Endodermal cell (in vitro differentiated cells): ENCODE measurements at regions not wholly inside any gene's neighbourhood (a gene's known extent, or its start where the extent isn't known, plus 50 kb on each side); places are given as distances from the start of the nearest gene placed in this dataset.

ENCODE experiments used
- DNase-seq: peaks from one replicate; pipeline ENCODE4 v3.0.0-alpha.2; 2017
- H3K27ac ChIP-seq: 2 replicates; pipeline ENCODE4 v1.5.1; 2013; ENCODE audit warnings: mild to moderate bottlenecking, low read depth, low read length, moderate library complexity
- H3K27me3 ChIP-seq: 2 replicates; pipeline ENCODE4 v1.6.1; 2013; ENCODE audit warnings: mild to moderate bottlenecking, low read length, moderate library complexity; ENCODE audit not compliant: insufficient read depth, control insufficient read depth, poor library complexity, severe bottlenecking
- H3K36me3 ChIP-seq: 2 replicates; pipeline ENCODE4 v1.7.0; 2013; ENCODE audit warnings: mild to moderate bottlenecking, low read length, moderate library complexity; ENCODE audit not compliant: control insufficient read depth, insufficient read depth
- H3K4me1 ChIP-seq: one replicate; pipeline ENCODE4 v1.7.0; 2013; ENCODE audit warnings: low read length; ENCODE audit not compliant: control insufficient read depth, insufficient read depth
- H3K4me3 ChIP-seq: 2 replicates; pipeline ENCODE4 v1.5.1; 2013; ENCODE audit warnings: mild to moderate bottlenecking, low read length, moderate library complexity
- H3K9ac ChIP-seq: 2 replicates; pipeline ENCODE4 v1.6.1; 2013; ENCODE audit warnings: mild to moderate bottlenecking, low read length, moderate library complexity; ENCODE audit not compliant: poor library complexity, severe bottlenecking; ENCODE audit errors: extremely low read depth
- H3K9me3 ChIP-seq: 2 replicates; pipeline ENCODE4 v1.6.1; 2013; ENCODE audit warnings: mild to moderate bottlenecking, low read length, moderate library complexity; ENCODE audit not compliant: control insufficient read depth
- H3K27ac Mint-ChIP-seq: 2 replicates; pipeline ENCODE4 v1.8.0; 2020; ENCODE audit warnings: mixed read lengths
- H3K27me3 Mint-ChIP-seq: 2 replicates; pipeline ENCODE4 v1.8.0; 2021; ENCODE audit warnings: mild to moderate bottlenecking, mixed read lengths; ENCODE audit not compliant: insufficient read depth
- H3K36me3 Mint-ChIP-seq: 2 replicates; pipeline ENCODE4 v1.8.0; 2020; ENCODE audit warnings: low read depth, mixed read lengths
- H3K4me1 Mint-ChIP-seq: 2 replicates; pipeline ENCODE4 v1.8.0; 2020; ENCODE audit warnings: mixed read lengths
- H3K4me3 Mint-ChIP-seq: 2 replicates; pipeline ENCODE4 v1.8.0; 2020; ENCODE audit warnings: mild to moderate bottlenecking, moderate library complexity, mixed read lengths
- H3K9me3 Mint-ChIP-seq: 2 replicates; pipeline ENCODE4 v1.8.0; 2020; ENCODE audit warnings: mild to moderate bottlenecking, mixed read lengths
- WGBS, 2 experiments: methylation state at CpG; one replicate each; pipeline versions ENCODE4 v1.1.5 to v1.1.7; 2013; ENCODE audit warnings: missing lambda C conversion rate in 2 of 2, mixed read lengths in 1 of 2; ENCODE audit not compliant: insufficient coverage in 1 of 2, insufficient read length in 1 of 2; 5-methylcytosine and 5-hydroxymethylcytosine counted together
- TF ChIP-seq, protein P1 (sequence below): fragments of 200-600 bp; sonication (generic); conservative IDR thresholded peaks from 2 replicates; pipeline ENCODE4 v1.5.0; 2021; ENCODE audit warnings: antibody characterized with exemption, mild to moderate bottlenecking

DNA sequence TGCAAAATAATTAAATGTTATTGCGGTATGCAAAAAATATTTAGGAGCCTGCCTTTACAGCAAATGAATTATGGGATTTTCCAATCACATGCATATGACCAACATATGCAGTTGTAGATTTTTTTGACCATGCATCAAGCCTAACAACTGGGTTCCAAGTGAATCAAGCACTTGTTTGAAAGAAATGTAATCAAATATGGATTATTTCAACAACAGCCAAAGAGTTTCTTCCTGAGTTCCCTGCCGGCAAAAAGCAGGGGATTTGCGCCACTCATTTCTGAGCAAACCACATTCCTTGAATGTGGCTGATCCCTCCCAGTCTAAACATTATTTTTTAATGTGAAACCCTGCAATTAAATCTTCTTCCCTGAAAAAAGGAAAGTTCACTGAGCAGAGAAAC is 100.1 kb upstream of the ADTRP start:
- H3K4me1 Mint-ChIP-seq = peaks cover 10% of the 10 kb centered on the region
- Histone ChIP-seq H3K4me1 (peaks cover 3% of the 10 kb centered on the region), H3K36me3 (no peaks in the 10 kb centered on the region), H3K9me3 (no peaks in the 10 kb centered on the region), H3K27ac (no peak overlapping the region), H3K9ac (no peak overlapping the region), H3K4me3 (no peak overlapping the region), H3K27me3 (no peaks in the 10 kb centered on the region)
- TF ChIP-seq, protein P1, sequence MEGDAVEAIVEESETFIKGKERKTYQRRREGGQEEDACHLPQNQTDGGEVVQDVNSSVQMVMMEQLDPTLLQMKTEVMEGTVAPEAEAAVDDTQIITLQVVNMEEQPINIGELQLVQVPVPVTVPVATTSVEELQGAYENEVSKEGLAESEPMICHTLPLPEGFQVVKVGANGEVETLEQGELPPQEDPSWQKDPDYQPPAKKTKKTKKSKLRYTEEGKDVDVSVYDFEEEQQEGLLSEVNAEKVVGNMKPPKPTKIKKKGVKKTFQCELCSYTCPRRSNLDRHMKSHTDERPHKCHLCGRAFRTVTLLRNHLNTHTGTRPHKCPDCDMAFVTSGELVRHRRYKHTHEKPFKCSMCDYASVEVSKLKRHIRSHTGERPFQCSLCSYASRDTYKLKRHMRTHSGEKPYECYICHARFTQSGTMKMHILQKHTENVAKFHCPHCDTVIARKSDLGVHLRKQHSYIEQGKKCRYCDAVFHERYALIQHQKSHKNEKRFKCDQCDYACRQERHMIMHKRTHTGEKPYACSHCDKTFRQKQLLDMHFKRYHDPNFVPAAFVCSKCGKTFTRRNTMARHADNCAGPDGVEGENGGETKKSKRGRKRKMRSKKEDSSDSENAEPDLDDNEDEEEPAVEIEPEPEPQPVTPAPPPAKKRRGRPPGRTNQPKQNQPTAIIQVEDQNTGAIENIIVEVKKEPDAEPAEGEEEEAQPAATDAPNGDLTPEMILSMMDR = no peak
- H3K9me3 Mint-ChIP-seq = peaks cover 15% of the 10 kb centered on the region
- H3K4me3 Mint-ChIP-seq = no peak overlapping the region
- H3K27ac Mint-ChIP-seq = no peak overlapping the region
- no peaks in the 10 kb centered on the region for H3K36me3 Mint-ChIP-seq
- 91 to 97% methylated on average over 3 of the region's 3 CpGs for WGBS, 2 experiments
- DNase-seq = no peak
- no peaks in the 10 kb centered on the region for H3K27me3 Mint-ChIP-seq

DNA sequence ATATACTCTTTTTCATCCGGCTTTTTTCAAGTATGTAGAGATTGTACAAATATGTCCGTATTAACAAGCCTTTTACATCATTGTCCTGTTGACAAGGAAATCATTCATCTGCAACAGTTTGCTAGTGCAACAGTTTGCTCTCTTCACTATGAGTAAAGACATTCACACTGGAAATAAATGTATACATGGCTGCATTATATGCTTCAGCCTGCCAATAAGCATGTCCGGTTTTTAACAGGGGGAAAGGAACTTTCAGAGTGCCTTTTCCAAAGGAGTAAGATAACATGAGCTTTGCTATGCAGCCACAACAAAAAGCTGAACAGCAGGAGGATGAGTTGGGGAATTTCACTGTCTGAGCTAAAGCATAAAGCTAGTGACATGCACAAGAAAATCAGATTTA is 99.4 kb upstream of the ADTRP start:
- 57 to 66% methylated on average over 2 to 3 of the region's 3 CpGs for WGBS, 2 experiments
- Mint-ChIP-seq H3K4me1 (peaks cover 10% of the 10 kb centered on the region), H3K27ac (no peak overlapping the region), H3K9me3 (peaks cover 15% of the 10 kb centered on the region), H3K36me3 (no peaks in the 10 kb centered on the region), H3K27me3 (no peaks in the 10 kb centered on the region), H3K4me3 (no peak overlapping the region)
- H3K27me3 ChIP-seq = no peaks in the 10 kb centered on the region
- DNase-seq = no peak
- H3K4me1 ChIP-seq = peaks cover 3% of the 10 kb centered on the region
- H3K9me3 ChIP-seq = no peaks in the 10 kb centered on the region
- H3K4me3 ChIP-seq = no peak overlapping the region
- no peak overlapping the region for H3K27ac ChIP-seq
- TF ChIP-seq, protein P1 = no peak
- H3K36me3 ChIP-seq = no peaks in the 10 kb centered on the region
- no peak overlapping the region for H3K9ac ChIP-seq

DNA sequence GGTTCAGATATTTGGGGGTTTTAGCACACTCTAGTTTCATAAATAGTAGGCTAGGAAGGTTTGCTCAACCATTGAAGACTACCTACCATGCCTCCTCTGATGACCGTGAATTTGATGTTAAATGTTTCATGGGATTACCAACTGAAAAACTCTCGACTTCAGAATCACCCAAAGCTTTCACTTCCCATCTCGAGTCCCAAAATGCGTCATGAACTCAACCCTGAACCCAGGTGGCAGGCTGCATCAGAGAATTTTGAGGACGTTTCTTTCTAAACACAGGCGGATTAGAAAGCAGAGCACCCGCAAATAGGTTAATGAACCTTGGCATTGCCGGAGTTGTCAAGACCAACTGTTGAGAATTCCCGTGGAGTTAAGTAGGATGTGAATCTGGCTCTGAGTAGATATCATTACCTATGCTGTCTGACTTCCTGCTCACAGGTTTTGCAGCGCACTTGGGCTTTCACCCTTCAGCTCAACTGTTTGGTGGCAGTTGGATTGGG is 98.4 kb upstream of the ADTRP start:
- H3K27me3 Mint-ChIP-seq = no peaks in the 10 kb centered on the region
- Histone ChIP-seq H3K27me3 (no peaks in the 10 kb centered on the region), H3K4me3 (no peak overlapping the region), H3K9ac (no peak overlapping the region), H3K27ac (no peak overlapping the region), H3K9me3 (no peaks in the 10 kb centered on the region), H3K4me1 (peaks cover 3% of the 10 kb centered on the region), H3K36me3 (no peaks in the 10 kb centered on the region)
- DNase-seq = no peak
- no peak overlapping the region for H3K27ac Mint-ChIP-seq
- TF ChIP-seq, protein P1 = no peak
- H3K4me3 Mint-ChIP-seq = no peak overlapping the region
- peaks cover 10% of the 10 kb centered on the region for H3K4me1 Mint-ChIP-seq
- no peaks in the 10 kb centered on the region for H3K36me3 Mint-ChIP-seq
- 88 to 94% methylated on average over 9 to 10 of the region's 10 CpGs for WGBS, 2 experiments
- H3K9me3 Mint-ChIP-seq = peaks cover 12% of the 10 kb centered on the region
